ENCODE measurements at regions not wholly inside any gene's neighbourhood (a gene's known extent, or its start where the extent isn't known, plus 50 kb on each side); places are given as distances from the start of the nearest gene placed in this dataset.
A peak's percentile ranks its signal among the peaks of the same experiment; 100 is the strongest.

DNA sequence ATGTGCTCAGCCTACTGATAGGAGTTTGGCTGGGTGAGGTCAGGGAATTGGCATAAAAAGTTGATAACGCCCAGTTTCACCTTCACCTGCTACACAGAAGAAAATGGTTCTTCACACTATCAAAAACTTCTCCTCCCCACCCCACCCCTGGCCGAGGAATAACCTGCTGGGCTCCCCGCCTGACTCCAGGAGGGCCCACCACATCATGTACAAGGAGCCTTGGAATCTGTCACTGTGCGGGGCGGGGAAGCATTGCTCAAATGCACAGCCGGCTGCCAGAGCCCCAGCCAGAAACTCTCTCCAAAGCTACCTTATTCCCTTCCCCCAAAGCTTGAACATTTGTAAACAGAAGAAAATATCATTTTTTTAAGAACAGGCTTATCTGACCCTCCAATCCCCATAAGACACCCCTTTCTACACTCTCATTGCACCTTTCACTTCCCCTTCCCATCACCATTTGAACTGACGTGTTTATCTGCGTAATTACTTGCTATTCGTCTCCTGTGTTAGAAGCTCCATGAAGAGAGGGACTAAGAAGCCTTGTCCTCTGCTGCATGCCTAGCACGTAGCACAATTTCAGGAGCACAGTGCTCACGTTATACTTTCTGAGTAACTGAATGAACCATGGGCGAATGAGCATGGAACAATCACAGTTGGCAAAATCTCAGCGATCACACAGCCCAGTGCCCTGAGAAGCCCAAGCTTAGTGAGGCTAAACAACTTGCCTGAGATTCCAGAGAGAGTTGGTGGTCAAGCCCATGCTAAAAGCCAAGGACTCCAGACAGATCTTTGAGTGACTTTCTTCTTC lies 82.9 kb downstream of the HES1 start:
- Histone ChIP-seq H3K27ac (no peak overlapping the region), H3K4me3 (no peak overlapping the region)
- DNase-seq (ENCODE audit: low spot score) = peak; percentile 47
- TF ChIP-seq, protein P1, sequence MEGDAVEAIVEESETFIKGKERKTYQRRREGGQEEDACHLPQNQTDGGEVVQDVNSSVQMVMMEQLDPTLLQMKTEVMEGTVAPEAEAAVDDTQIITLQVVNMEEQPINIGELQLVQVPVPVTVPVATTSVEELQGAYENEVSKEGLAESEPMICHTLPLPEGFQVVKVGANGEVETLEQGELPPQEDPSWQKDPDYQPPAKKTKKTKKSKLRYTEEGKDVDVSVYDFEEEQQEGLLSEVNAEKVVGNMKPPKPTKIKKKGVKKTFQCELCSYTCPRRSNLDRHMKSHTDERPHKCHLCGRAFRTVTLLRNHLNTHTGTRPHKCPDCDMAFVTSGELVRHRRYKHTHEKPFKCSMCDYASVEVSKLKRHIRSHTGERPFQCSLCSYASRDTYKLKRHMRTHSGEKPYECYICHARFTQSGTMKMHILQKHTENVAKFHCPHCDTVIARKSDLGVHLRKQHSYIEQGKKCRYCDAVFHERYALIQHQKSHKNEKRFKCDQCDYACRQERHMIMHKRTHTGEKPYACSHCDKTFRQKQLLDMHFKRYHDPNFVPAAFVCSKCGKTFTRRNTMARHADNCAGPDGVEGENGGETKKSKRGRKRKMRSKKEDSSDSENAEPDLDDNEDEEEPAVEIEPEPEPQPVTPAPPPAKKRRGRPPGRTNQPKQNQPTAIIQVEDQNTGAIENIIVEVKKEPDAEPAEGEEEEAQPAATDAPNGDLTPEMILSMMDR (IDR thresholded peaks at IDR 0.05) = no peak

DNA sequence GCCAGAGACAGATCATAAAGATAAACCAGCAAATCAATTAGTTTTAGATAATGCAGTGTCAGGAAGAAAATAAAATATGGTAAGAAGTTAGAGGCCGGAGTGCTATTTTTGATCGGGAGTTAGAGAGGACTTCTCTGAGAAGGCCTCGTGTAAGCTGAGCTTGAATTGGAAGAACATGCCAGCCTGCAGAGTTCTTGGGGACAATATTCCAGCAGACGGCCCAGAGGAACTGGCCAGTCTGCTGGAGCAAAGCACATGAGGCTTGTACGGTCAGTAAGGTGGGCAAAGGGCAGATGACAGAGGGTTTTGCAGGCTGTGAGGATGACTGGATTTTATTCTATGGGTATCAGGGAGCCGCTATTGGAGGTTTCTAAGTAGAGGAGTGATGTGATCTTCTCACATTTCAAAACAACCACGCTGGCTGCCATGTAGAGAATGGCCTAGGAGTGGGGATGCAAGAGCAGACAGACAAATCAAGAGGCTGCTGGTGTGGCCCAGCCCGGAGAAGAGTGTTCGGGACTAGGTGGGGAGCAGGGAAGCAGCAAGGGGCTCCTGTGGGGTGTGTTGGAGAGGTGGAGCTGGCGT lies 84.0 kb downstream of the HES1 start:
- no peak for DNase-seq (ENCODE audit: low spot score)
- no peak overlapping the region for H3K27ac ChIP-seq
- no peak overlapping the region for H3K4me3 ChIP-seq
- TF ChIP-seq, protein P1 (IDR thresholded peaks at IDR 0.05) = no peak

DNA sequence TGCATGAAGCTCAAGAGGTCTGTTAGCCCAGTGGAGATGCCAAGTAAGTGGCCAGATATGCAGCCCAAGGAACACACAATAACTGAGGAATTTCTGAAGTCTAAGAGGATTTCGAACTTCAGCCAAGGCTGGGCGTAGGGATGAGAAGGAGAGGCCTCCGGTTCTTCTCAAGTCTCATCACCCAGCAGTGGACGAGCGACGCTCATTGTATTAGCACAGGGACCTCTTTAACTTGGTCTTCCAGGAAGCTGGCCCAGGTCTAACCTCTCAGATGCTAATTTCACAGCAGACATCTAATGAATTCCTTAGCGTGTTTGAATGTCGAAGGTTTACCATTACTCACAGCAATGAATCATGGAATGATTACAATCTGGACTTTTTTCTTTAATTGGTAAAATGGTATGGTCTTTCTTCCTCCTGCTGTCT lies 85.0 kb downstream of the HES1 start:
- DNase-seq (ENCODE audit: low spot score) = no peak
- TF ChIP-seq, protein P1 (IDR thresholded peaks at IDR 0.05) = no peak

DNA sequence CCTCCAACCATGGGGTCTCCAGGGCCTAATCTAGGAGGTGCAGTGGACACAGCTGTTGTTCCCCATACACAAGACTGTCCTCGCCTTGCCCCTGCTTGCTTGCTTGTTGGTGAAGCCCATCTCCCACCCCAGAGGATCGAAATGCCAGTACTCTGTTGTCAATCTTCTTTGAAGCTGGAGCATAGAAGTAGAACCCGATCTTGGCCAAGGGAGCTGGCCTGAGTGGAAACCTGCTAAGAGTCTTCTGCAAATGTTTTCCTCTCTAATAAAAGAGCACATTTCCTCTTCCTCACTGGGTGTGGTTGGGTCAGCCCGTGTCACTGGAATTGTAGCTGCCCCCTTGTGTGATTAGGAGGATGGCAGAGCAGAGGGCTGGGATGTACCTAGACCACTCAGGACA lies 85.4 kb downstream of the HES1 start:
- TF ChIP-seq, protein P1 (IDR thresholded peaks at IDR 0.05) = no peak
- DNase-seq (ENCODE audit: low spot score) = peak; percentile 50
- no peak overlapping the region for H3K4me3 ChIP-seq
- H3K27ac ChIP-seq = no peak overlapping the region

More for the DNA sequence above, 85.0 kb downstream of the HES1 start:
- Histone ChIP-seq H3K27ac (no peak overlapping the region), H3K4me3 (no peak overlapping the region)

DNA sequence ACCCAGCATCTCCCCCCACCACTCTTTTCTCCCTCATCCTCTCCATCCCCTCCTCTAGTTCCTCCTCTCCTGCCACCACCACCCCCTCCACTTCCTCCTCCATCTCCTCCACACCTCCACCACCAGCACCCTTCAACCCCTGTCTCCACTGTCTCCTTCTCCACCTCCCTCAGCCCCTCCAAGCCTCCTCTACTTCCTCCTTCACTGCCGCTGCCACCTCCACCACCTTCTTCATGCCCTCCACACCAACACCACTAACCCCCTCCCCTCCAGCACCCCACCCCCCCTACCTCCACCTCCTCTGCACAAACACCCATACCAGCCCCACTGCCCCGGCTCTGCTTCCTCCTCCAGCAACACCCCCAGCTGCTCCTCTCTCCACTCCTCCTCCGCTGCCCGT lies 88.0 kb downstream of the HES1 start:
- Histone ChIP-seq H3K27ac (no peak overlapping the region), H3K4me3 (no peak overlapping the region)
- TF ChIP-seq, protein P1 (IDR thresholded peaks at IDR 0.05) = no peak
- no peak for DNase-seq (ENCODE audit: low spot score)

DNA sequence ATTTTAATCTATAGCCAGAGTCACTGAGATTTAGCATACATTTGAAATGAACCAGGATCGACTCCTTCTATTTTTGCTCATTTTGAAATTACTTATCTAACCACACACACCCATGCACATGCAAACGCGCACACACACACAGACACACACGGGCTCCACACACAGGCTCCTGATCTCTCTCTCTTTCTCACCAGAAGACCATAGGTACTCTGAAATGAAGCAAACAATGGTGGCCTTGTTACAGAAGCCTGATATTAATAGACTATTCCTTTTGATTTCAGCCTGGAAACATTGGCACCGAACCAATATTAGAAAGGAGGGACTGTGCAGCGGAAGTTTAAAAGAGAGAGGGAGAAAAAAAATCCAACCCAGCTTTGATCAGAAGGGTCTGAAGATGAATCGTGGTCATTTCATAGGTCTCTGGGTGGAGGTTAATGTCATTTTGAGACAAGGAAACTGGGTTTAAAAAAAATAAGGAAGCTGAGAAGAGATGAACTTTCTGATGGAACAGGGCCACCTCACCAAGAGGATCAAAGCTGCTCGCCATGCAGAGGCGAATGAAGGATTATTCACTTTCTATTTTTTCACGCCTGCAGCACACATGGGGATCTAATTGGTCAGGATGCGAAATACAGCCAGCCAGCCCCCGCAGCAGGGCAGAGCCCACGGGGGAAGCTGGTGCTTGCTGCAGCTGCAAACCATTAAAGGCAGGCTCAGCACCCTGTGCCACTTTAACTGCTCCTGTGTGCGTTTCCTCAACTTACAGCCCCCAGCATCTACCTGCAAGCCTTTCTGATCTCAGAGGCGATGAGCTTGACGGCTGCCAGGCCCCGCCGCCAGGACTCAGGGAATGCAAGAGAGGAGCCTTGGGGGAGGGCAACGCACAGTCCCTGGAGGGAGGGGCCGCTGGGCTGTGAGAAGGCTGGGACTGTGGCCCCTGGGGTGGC lies 88.8 kb downstream of the HES1 start:
- no peak for DNase-seq (ENCODE audit: low spot score)
- Histone ChIP-seq H3K27ac (no peak overlapping the region), H3K4me3 (no peak overlapping the region)
- TF ChIP-seq, protein P1 (IDR thresholded peaks at IDR 0.05) = no peak
